T-helper 2 cell treated with Interferon-gamma antibody and Interleukin-4, amounts not matched to agents 5 μg/mL and 100 μg/mL, for 36 hours (primary cell): ENCODE measurements at regions not wholly inside any gene's neighbourhood (a gene's known extent, or its start where the extent isn't known, plus 50 kb on each side); places are given as distances from the start of the nearest gene placed in this dataset.

ENCODE experiments used
- DNase-seq: peaks from one replicate; pipeline ENCODE4 v3.0.0; 2021; ENCODE audit warnings: low spot score
- H3K27ac Mint-ChIP-seq: one replicate; pipeline ENCODE4 v1.8.0; 2021; ENCODE audit warnings: mild to moderate bottlenecking, mixed read lengths
- H3K27me3 Mint-ChIP-seq: one replicate; pipeline ENCODE4 v1.8.0; 2021; ENCODE audit warnings: low read depth, mixed read lengths
- H3K36me3 Mint-ChIP-seq: one replicate; pipeline ENCODE4 v1.8.0; 2021; ENCODE audit warnings: low read depth, mixed read lengths
- H3K4me1 Mint-ChIP-seq: one replicate; pipeline ENCODE4 v1.8.0; 2021; ENCODE audit warnings: low read depth, mixed read lengths
- H3K4me3 Mint-ChIP-seq: one replicate; pipeline ENCODE4 v1.8.0; 2022; ENCODE audit warnings: mild to moderate bottlenecking, moderate library complexity, mixed read lengths
- H3K9me3 Mint-ChIP-seq: one replicate; pipeline ENCODE4 v1.8.0; 2021; ENCODE audit warnings: mixed read lengths

DNA sequence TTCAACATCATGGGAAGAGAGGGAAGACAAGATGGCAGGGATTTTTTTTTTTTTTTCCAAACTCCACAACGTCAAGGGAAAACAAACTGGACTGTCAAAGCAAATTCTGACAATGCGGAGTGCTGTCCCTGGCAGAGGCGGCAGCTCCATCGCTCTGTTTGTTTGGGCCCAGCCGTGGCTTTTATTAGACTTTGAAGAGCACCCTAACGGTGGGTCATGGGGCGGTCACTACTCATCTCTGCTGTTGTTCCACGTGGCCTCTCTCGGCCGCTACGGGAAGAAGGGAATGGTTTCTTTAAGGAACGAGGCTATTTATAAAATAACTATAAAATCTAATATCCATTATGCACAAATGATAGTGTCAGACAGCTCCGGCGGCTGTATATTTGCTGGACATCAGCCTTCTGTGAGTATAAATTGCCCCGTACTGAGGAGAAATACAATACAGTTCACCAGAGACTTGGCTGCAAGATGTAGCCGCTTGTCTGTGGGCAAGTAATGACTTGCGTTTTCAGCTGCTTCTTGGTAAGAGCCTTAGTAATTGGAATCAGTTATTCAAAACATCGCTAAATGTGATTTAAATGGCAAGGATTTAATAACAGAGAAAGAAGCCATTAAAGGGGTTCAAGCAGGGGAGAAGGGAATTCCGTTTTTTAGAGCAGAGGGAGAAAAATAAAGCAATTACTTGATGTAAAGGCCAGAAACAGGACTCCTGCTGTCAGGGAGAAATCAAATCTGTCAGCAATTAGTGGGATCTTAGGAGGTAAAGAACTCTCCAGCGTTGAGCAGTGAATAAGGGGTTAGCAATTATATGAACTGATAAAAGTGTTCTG is 61.7 kb upstream of the RAB11FIP2 start:
- Mint-ChIP-seq H3K9me3 (no peaks in the 10 kb centered on the region), H3K4me1 (peaks cover 6% of the 10 kb centered on the region), H3K4me3 (no peak overlapping the region), H3K27ac (no peak overlapping the region), H3K36me3 (no peaks in the 10 kb centered on the region), H3K27me3 (no peaks in the 10 kb centered on the region)
- DNase-seq, result no peak

DNA sequence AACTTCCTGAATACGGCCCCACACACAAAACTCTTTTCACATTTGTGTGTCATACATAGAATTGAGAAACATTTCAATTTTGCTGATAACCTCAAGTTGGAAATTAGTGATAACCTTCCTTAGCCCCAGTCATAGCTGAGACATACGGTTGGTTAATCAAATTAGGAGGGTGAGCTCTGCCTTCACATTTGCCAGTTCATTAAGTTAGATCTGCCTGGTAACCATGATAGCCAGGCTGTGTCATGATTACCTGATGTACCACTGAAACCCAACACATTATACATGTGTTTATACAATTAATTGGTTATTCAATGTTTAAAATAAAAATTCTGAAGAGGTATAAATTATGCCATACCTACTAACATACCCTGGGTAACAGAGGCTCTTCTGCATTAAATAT is 60.8 kb upstream of the RAB11FIP2 start:
- H3K27ac Mint-ChIP-seq, result no peak overlapping the region
- no peak for DNase-seq
- peaks cover 6% of the 10 kb centered on the region for H3K4me1 Mint-ChIP-seq
- H3K36me3 Mint-ChIP-seq, result no peaks in the 10 kb centered on the region
- H3K4me3 Mint-ChIP-seq, result no peak overlapping the region
- H3K9me3 Mint-ChIP-seq, result no peaks in the 10 kb centered on the region
- H3K27me3 Mint-ChIP-seq, result no peaks in the 10 kb centered on the region

DNA sequence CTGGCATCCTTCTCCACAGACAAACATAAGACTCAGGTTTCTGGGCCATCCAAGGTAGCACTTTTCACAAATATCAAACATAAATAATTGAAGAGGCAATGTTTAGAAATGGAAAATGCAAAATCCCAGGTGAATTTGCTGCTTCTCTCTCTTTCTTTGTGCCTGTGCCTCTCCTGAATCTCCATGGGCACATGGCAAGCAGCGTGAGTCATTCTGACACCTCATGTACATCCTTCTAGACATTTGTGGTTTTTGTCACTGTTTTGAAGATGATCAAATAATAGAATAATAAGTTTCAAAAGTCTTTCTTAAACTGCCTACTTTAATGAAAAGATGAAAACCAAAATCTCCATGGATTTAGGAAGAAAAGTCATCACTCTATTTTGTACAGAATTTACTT is 60.3 kb upstream of the RAB11FIP2 start:
- H3K4me3 Mint-ChIP-seq, result no peak overlapping the region
- no peaks in the 10 kb centered on the region for H3K9me3 Mint-ChIP-seq
- H3K4me1 Mint-ChIP-seq, result peaks cover 6% of the 10 kb centered on the region
- H3K27ac Mint-ChIP-seq, result no peak overlapping the region
- no peaks in the 10 kb centered on the region for H3K27me3 Mint-ChIP-seq
- DNase-seq, result no peak
- H3K36me3 Mint-ChIP-seq, result no peaks in the 10 kb centered on the region

- no peaks in the 10 kb centered on the region for H3K27me3 Mint-ChIP-seq
- peaks cover 6% of the 10 kb centered on the region for H3K4me1 Mint-ChIP-seq
These were observed 59.7 kb upstream of the RAB11FIP2 start for GRCh38 chr10:118106426-118106825.

GRCh38 chr10:118102121-118102520 is 55.4 kb upstream of the RAB11FIP2 start:
- no peaks in the 10 kb centered on the region for H3K9me3 Mint-ChIP-seq
- H3K27ac Mint-ChIP-seq, result no peak overlapping the region
- H3K4me1 Mint-ChIP-seq, result no peaks in the 10 kb centered on the region
- no peak for DNase-seq
- H3K36me3 Mint-ChIP-seq, result no peaks in the 10 kb centered on the region
- peaks cover 3% of the 10 kb centered on the region for H3K27me3 Mint-ChIP-seq
- no peak overlapping the region for H3K4me3 Mint-ChIP-seq

More at GRCh38 chr10:118106426-118106825, 59.7 kb upstream of the RAB11FIP2 start:
- Mint-ChIP-seq H3K4me3 (no peak overlapping the region), H3K9me3 (no peaks in the 10 kb centered on the region), H3K27ac (no peak overlapping the region), H3K36me3 (no peaks in the 10 kb centered on the region)
- DNase-seq, result no peak

DNA sequence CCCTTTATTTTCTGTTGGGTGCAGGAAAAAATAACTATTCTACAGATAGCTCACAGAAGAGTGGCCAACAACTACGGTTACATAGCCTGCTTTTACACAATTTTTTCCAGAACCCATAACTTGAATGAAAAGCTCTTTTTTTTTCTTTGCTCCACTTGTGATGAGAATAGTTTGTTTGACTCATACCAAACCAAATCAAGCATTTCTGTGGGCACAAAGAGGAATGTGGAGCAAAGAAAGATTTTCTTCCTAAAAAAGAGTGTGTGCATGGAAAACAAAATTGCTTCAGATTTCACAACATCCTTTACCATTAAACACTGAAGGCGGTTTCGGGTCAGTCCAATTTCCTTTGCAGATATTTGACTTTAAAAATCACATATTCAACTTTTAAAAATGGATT is 54.8 kb upstream of the RAB11FIP2 start:
- Mint-ChIP-seq H3K4me3 (no peak overlapping the region), H3K27me3 (peaks cover 3% of the 10 kb centered on the region), H3K36me3 (no peaks in the 10 kb centered on the region), H3K9me3 (no peaks in the 10 kb centered on the region), H3K4me1 (no peaks in the 10 kb centered on the region), H3K27ac (no peak overlapping the region)
- DNase-seq, result no peak
